Superior temporal gyrus (tissue), 1 donor: ENCODE measurements at regions not wholly inside any gene's neighbourhood (a gene's known extent, or its start where the extent isn't known, plus 50 kb on each side); places are given as distances from the start of the nearest gene placed in this dataset.

ENCODE experiments used
- DNase-seq: peaks from one replicate; pipeline ENCODE4 v3.0.0-alpha.2; 2016; ENCODE audit errors: extremely low spot score

GRCh38 chr2:6203291-6203959 is 511.2 kb downstream of the SOX11 start:
- DNase-seq, result no peak

- DNase-seq, result no peak
Observed at GRCh38 chr2:6206882-6207281, 514.7 kb downstream of the SOX11 start.

GRCh38 chr2:6211236-6211635 is 519.1 kb downstream of the SOX11 start:
- no peak for DNase-seq

GRCh38 chr2:6212491-6212890 is 520.3 kb downstream of the SOX11 start:
- DNase-seq, result no peak

- DNase-seq, result no peak
Observed at GRCh38 chr2:6213056-6213780, 521.0 kb downstream of the SOX11 start.

- DNase-seq, result no peak
Observed at GRCh38 chr2:6214471-6214870, 522.3 kb downstream of the SOX11 start.

GRCh38 chr2:6215053-6215452 is 522.9 kb downstream of the SOX11 start:
- no peak for DNase-seq

- DNase-seq, result no peak
Observed at GRCh38 chr2:6216234-6216633, 524.0 kb downstream of the SOX11 start.

- no peak for DNase-seq
Observed at GRCh38 chr2:6218926-6219325, 526.7 kb downstream of the SOX11 start.

GRCh38 chr2:6219906-6220305 is 527.7 kb downstream of the SOX11 start:
- no peak for DNase-seq

GRCh38 chr2:6222296-6222695 is 530.1 kb downstream of the SOX11 start:
- no peak for DNase-seq

GRCh38 chr2:6224267-6224666 is 532.1 kb downstream of the SOX11 start:
- DNase-seq, result no peak

GRCh38 chr2:6228251-6228650 is 536.1 kb downstream of the SOX11 start:
- DNase-seq, result no peak

- no peak for DNase-seq
Observed at GRCh38 chr2:6231166-6231565, 539.0 kb downstream of the SOX11 start.

- no peak for DNase-seq
Observed at GRCh38 chr2:6233993-6234392, 541.8 kb downstream of the SOX11 start.

- no peak for DNase-seq
Observed at GRCh38 chr2:6234702-6235101, 542.5 kb downstream of the SOX11 start.

GRCh38 chr2:6236317-6236716 is 544.1 kb downstream of the SOX11 start:
- DNase-seq, result no peak

GRCh38 chr2:6237039-6237660 is 545.0 kb downstream of the SOX11 start:
- DNase-seq, result no peak

GRCh38 chr2:6249557-6249956 is 557.4 kb downstream of the SOX11 start:
- DNase-seq, result no peak

GRCh38 chr2:6254441-6254840 is 562.3 kb downstream of the SOX11 start:
- no peak for DNase-seq

- DNase-seq, result no peak
Observed at GRCh38 chr2:6264198-6264597, 572.0 kb downstream of the SOX11 start.

- no peak for DNase-seq
Observed at GRCh38 chr2:6281524-6281923, 584.2 kb downstream of the CMPK2 start.

GRCh38 chr2:6283259-6283658 is 582.4 kb downstream of the CMPK2 start:
- no peak for DNase-seq
